Type B pancreatic cell (in vitro differentiated cells): ENCODE measurements at regions not wholly inside any gene's neighbourhood (a gene's known extent, or its start where the extent isn't known, plus 50 kb on each side); places are given as distances from the start of the nearest gene placed in this dataset.

Experiments
- DNase-seq: peaks from one replicate; pipeline ENCODE4 v3.0.0; 2021; ENCODE audit warnings: mixed read lengths; ENCODE audit not compliant: unreplicated experiment; ENCODE audit errors: extremely low spot score
- H3K27ac Mint-ChIP-seq: 2 replicates; pipeline ENCODE4 v1.8.0; 2021; ENCODE audit warnings: mild to moderate bottlenecking, mixed read lengths
- H3K27me3 Mint-ChIP-seq: 2 replicates; pipeline ENCODE4 v1.8.0; 2021; ENCODE audit warnings: mixed read lengths
- H3K36me3 Mint-ChIP-seq: 2 replicates; pipeline ENCODE4 v1.8.0; 2021; ENCODE audit warnings: mixed read lengths
- H3K4me1 Mint-ChIP-seq: one replicate; pipeline ENCODE4 v1.8.0; 2021; ENCODE audit warnings: mixed read lengths; ENCODE audit not compliant: unreplicated experiment
- H3K4me3 Mint-ChIP-seq: 2 replicates; pipeline ENCODE4 v1.8.0; 2021; ENCODE audit warnings: mild to moderate bottlenecking, mixed read lengths
- H3K9me3 Mint-ChIP-seq: 2 replicates; pipeline ENCODE4 v1.8.0; 2021; ENCODE audit warnings: mixed read lengths
- CTCF ChIP-seq: fragments of 200-600 bp; sonication (generic); conservative IDR thresholded peaks from 2 replicates; pipeline ENCODE4 v1.5.0; 2021; ENCODE audit warnings: antibody characterized with exemption, mild to moderate bottlenecking

GRCh38 chr2:9791711-9792110 lies 51.6 kb upstream of the TAF1B start:
- DNase-seq: no peak
- Mint-ChIP-seq H3K27me3 (no peaks in the 10 kb centered on the region), H3K27ac (no peak overlapping the region), H3K4me1 (peaks cover 5% of the 10 kb centered on the region), H3K9me3 (no peaks in the 10 kb centered on the region), H3K4me3 (no peak overlapping the region), H3K36me3 (no peaks in the 10 kb centered on the region)
- no peak for TF ChIP-seq CTCF

GRCh38 chr2:9793156-9793917 lies 49.9 kb upstream of the TAF1B start:
- no peak for DNase-seq
- H3K4me3 Mint-ChIP-seq: no peak overlapping the region
- peaks cover 16% of the 10 kb centered on the region for H3K4me1 Mint-ChIP-seq
- H3K9me3 Mint-ChIP-seq: no peaks in the 10 kb centered on the region
- H3K27me3 Mint-ChIP-seq: no peaks in the 10 kb centered on the region
- H3K27ac Mint-ChIP-seq: no peak overlapping the region
- TF ChIP-seq CTCF: no peak
- no peaks in the 10 kb centered on the region for H3K36me3 Mint-ChIP-seq
